Muscle of arm (tissue), 1 donor: ENCODE measurements at regions not wholly inside any gene's neighbourhood (a gene's known extent, or its start where the extent isn't known, plus 50 kb on each side); places are given as distances from the start of the nearest gene placed in this dataset.
"Not testable (repeated sequence)": the region's sequence is repeated elsewhere in the genome, so short reads cannot be mapped to it uniquely, and the experiment has no call there.

Source experiments
- DNase-seq: peaks from one replicate; pipeline ENCODE4 v3.0.0-alpha.2; 2013

- DNase-seq, result not testable (repeated sequence)
Measured at GRCh38 chr5:101205065-101205464, 302.0 kb upstream of the ST8SIA4 start.

GRCh38 chr5:101180365-101180764 is 277.3 kb upstream of the ST8SIA4 start:
- DNase-seq, result not testable (repeated sequence)

GRCh38 chr5:101176605-101177004 is 273.5 kb upstream of the ST8SIA4 start:
- no peak for DNase-seq

- DNase-seq, result no peak
Measured at GRCh38 chr5:101174981-101175380, 271.9 kb upstream of the ST8SIA4 start.

- no peak for DNase-seq
Measured at GRCh38 chr5:101163088-101163487, 260.0 kb upstream of the ST8SIA4 start.

- no peak for DNase-seq
Measured at GRCh38 chr5:101160002-101160401, 256.9 kb upstream of the ST8SIA4 start.

GRCh38 chr5:101159006-101159405 is 255.9 kb upstream of the ST8SIA4 start:
- no peak for DNase-seq

- no peak for DNase-seq
Measured at GRCh38 chr5:101153526-101153925, 250.4 kb upstream of the ST8SIA4 start.

- no peak for DNase-seq
Measured at GRCh38 chr5:101143526-101143925, 240.4 kb upstream of the ST8SIA4 start.

- no peak for DNase-seq
Measured at GRCh38 chr5:101142102-101142501, 239.0 kb upstream of the ST8SIA4 start.

GRCh38 chr5:101136454-101136853 is 233.4 kb upstream of the ST8SIA4 start:
- no peak for DNase-seq

- no peak for DNase-seq
Measured at GRCh38 chr5:101123363-101123762, 220.3 kb upstream of the ST8SIA4 start.

GRCh38 chr5:101112645-101113044 is 209.6 kb upstream of the ST8SIA4 start:
- no peak for DNase-seq

- DNase-seq, result no peak
Measured at GRCh38 chr5:101103874-101104273, 200.8 kb upstream of the ST8SIA4 start.

GRCh38 chr5:101102506-101102905 is 199.4 kb upstream of the ST8SIA4 start:
- DNase-seq, result no peak

GRCh38 chr5:101091902-101092301 is 188.8 kb upstream of the ST8SIA4 start:
- DNase-seq, result no peak

- DNase-seq, result no peak
Measured at GRCh38 chr5:101084353-101084752, 181.3 kb upstream of the ST8SIA4 start.

- peak; percentile 66 for DNase-seq
Measured at GRCh38 chr5:101080462-101081240, 177.6 kb upstream of the ST8SIA4 start.

GRCh38 chr5:101068298-101068697 is 165.2 kb upstream of the ST8SIA4 start:
- DNase-seq, result no peak

- no peak for DNase-seq
Measured at GRCh38 chr5:101067429-101067828, 164.3 kb upstream of the ST8SIA4 start.

GRCh38 chr5:101062902-101063301 is 159.8 kb upstream of the ST8SIA4 start:
- no peak for DNase-seq

GRCh38 chr5:101047181-101047580 is 144.1 kb upstream of the ST8SIA4 start:
- no peak for DNase-seq

GRCh38 chr5:101045689-101046088 is 142.6 kb upstream of the ST8SIA4 start:
- no peak for DNase-seq

GRCh38 chr5:101040002-101040401 is 136.9 kb upstream of the ST8SIA4 start:
- not testable (repeated sequence) for DNase-seq
